Keratinocyte (primary cell): ENCODE measurements at regions not wholly inside any gene's neighbourhood (a gene's known extent, or its start where the extent isn't known, plus 50 kb on each side); places are given as distances from the start of the nearest gene placed in this dataset.
"Not testable (repeated sequence)": the region's sequence is repeated elsewhere in the genome, so short reads cannot be mapped to it uniquely, and the experiment has no call there.

ENCODE experiments used
- DNase-seq: peaks from one replicate; pipeline ENCODE4 v3.0.0-alpha.2; 2011; ENCODE audit warnings: low read depth, missing footprints, low spot score
- FAIRE-seq: peaks from 2 replicates; lab custom pipeline; 2011; peaks lifted over from hg19 to GRCh38; lab: Jason Lieb, UNC
- H2AFZ ChIP-seq: 2 replicates; pipeline ENCODE4 v1.6.0; 2012; ENCODE audit warnings: low read length, control low read depth, inconsistent platforms; ENCODE audit not compliant: control insufficient read depth
- H3K27ac ChIP-seq: 2 replicates; pipeline ENCODE4 v1.5.1; 2011; ENCODE audit warnings: low read length; ENCODE audit not compliant: control insufficient read depth, insufficient read depth
- H3K27me3 ChIP-seq: 3 replicates; pipeline ENCODE4 v1.6.0; 2011; ENCODE audit warnings: low read length; ENCODE audit not compliant: control insufficient read depth, insufficient read depth; ENCODE audit errors: extremely low read depth
- H3K36me3 ChIP-seq, 2 experiments: 2 replicates in 1 of 2; 3 replicates in 1 of 2; pipeline ENCODE4 v1.5.1; 2011; ENCODE audit warnings: low read length in 2 of 2, mild to moderate bottlenecking in 1 of 2; ENCODE audit not compliant: control insufficient read depth in 2 of 2, insufficient read depth in 2 of 2; ENCODE audit errors: extremely low read depth in 1 of 2
- H3K4me1 ChIP-seq: 3 replicates; pipeline ENCODE4 v1.5.1; 2011; ENCODE audit warnings: low read length; ENCODE audit not compliant: control insufficient read depth, insufficient read depth; ENCODE audit errors: extremely low read depth
- H3K4me2 ChIP-seq: 3 replicates; pipeline ENCODE4 v1.6.0; 2011; ENCODE audit warnings: low read depth, low read length; ENCODE audit not compliant: control insufficient read depth, insufficient read depth; ENCODE audit errors: extremely low read depth
- H3K4me3 ChIP-seq, 3 experiments: fragments of 200-600 bp in 1 of 3; sonication (generic) in 1 of 3; 2 replicates in 2 of 3; 3 replicates in 1 of 3; pipeline ENCODE4 v1.5.1; 2011 to 2016; ENCODE audit warnings: low read length in 3 of 3, mild to moderate bottlenecking in 3 of 3, control low read depth in 2 of 3, inconsistent platforms in 1 of 3, low read depth in 1 of 3, mixed read lengths in 1 of 3, mixed run types in 1 of 3, moderate library complexity in 1 of 3; ENCODE audit not compliant: control insufficient read depth in 2 of 3, insufficient read depth in 2 of 3; ENCODE audit errors: extremely low read depth in 1 of 3
- H3K79me2 ChIP-seq: 2 replicates; pipeline ENCODE4 v1.6.0; 2012; ENCODE audit warnings: low read length; ENCODE audit not compliant: control insufficient read depth, insufficient read depth
- H3K9ac ChIP-seq: 3 replicates; pipeline ENCODE4 v1.6.0; 2011; ENCODE audit warnings: low read length; ENCODE audit not compliant: control insufficient read depth, insufficient read depth; ENCODE audit errors: extremely low read depth
- H3K9me1 ChIP-seq: 3 replicates; pipeline ENCODE4 v1.6.0; 2011; ENCODE audit warnings: low read length; ENCODE audit not compliant: control insufficient read depth, insufficient read depth; ENCODE audit errors: extremely low read depth
- H3K9me3 ChIP-seq: 2 replicates; pipeline ENCODE4 v1.5.1; 2012; ENCODE audit warnings: low read depth, low read length; ENCODE audit not compliant: control insufficient read depth
- H4K20me1 ChIP-seq: 3 replicates; pipeline ENCODE4 v1.6.0; 2011; ENCODE audit warnings: low read length; ENCODE audit not compliant: control insufficient read depth, insufficient read depth; ENCODE audit errors: extremely low read depth
- CTCF ChIP-seq, 3 experiments: IDR thresholded peaks in 1 of 3; conservative IDR thresholded peaks in 1 of 3; optimal IDR thresholded peaks in 1 of 3; 2 replicates in 2 of 3; 3 replicates in 1 of 3; pipeline versions ENCODE3 to v1.5.1; 2011; ENCODE audit warnings: low read length in 3 of 3, mild to moderate bottlenecking in 3 of 3, moderate library complexity in 2 of 3, control low read depth in 1 of 3, inconsistent platforms in 1 of 3; ENCODE audit not compliant: insufficient read depth in 2 of 3; ENCODE audit errors: extremely low read depth in 1 of 3
- EZH2 ChIP-seq: IDR thresholded peaks from one replicate; pipeline ENCODE4 v1.6.1; 2012; ENCODE audit warnings: inconsistent platforms, mild to moderate bottlenecking, low read length, moderate library complexity
- dilution Hi-C: fragments of 300-500 bp; cut with MboI; formaldehyde crosslinking; loops from one replicate; pipeline ENCODE4 v1.7.0; 2020; ENCODE audit warnings: low sequenced_read_pairs; ENCODE audit not compliant: extremely low pct_ligation_motif_present

GRCh38 chr9:88916894-88917293 is 74.4 kb upstream of the S1PR3 start:
- Histone ChIP-seq H3K27me3 (no peaks in the 10 kb centered on the region), H3K4me3 (no peak overlapping the region), H3K9ac (no peak overlapping the region), H3K4me1 (no peaks in the 10 kb centered on the region), H3K79me2 (no peaks in the 10 kb centered on the region), H3K27ac (no peak overlapping the region), H4K20me1 (no peaks in the 10 kb centered on the region), H3K9me3 (no peaks in the 10 kb centered on the region), H2AFZ (no peak overlapping the region), H3K4me2 (no peak overlapping the region), H3K36me3 (no peaks in the 10 kb centered on the region), H3K9me1 (no peaks in the 10 kb centered on the region)
- DNase-seq (no peak), FAIRE-seq (no peak)
- dilution Hi-C loops: no loop called here
- TF ChIP-seq CTCF (optimal IDR thresholded peaks at IDR 0.05 in 1 of 3, IDR thresholded peaks at IDR 0.05 in 1 of 3, conservative IDR thresholded peaks at IDR 0.05 in 1 of 3; ENCODE audit: extremely low read depth in 1 of 3, insufficient read depth in 2 of 3, low read length in 3 of 3) (no peak), EZH2 (no peak)

- Histone ChIP-seq H3K27me3 (no peaks in the 10 kb centered on the region), H3K4me1 (no peaks in the 10 kb centered on the region), H3K9me3 (no peaks in the 10 kb centered on the region), H3K9me1 (no peaks in the 10 kb centered on the region), H4K20me1 (no peaks in the 10 kb centered on the region), H3K27ac (no peak overlapping the region), H2AFZ (no peak overlapping the region), H3K4me3 (no peak overlapping the region), H3K4me2 (no peak overlapping the region), H3K36me3 (no peaks in the 10 kb centered on the region), H3K9ac (no peak overlapping the region), H3K79me2 (no peaks in the 10 kb centered on the region)
- DNase-seq: no peak
- TF ChIP-seq CTCF (optimal IDR thresholded peaks at IDR 0.05 in 1 of 3, IDR thresholded peaks at IDR 0.05 in 1 of 3, conservative IDR thresholded peaks at IDR 0.05 in 1 of 3; ENCODE audit: extremely low read depth in 1 of 3, insufficient read depth in 2 of 3, low read length in 3 of 3) (no peak), EZH2 (no peak)
- dilution Hi-C loops: no loop called here
- FAIRE-seq: no peak
Observed at GRCh38 chr9:88917375-88917774, 73.9 kb upstream of the S1PR3 start.

- H4K20me1 ChIP-seq, DNase-seq: not testable (repeated sequence)
Observed at GRCh38 chr9:88918537-88918936, 72.7 kb upstream of the S1PR3 start.

More at GRCh38 chr9:88918537-88918936, 72.7 kb upstream of the S1PR3 start:
- H3K79me2 ChIP-seq, H3K36me3 ChIP-seq, H3K9ac ChIP-seq, FAIRE-seq, H3K4me3 ChIP-seq, H3K4me1 ChIP-seq, H2AFZ ChIP-seq, H3K27me3 ChIP-seq, H3K27ac ChIP-seq, dilution Hi-C loops, H3K9me3 ChIP-seq, H3K4me2 ChIP-seq, H3K9me1 ChIP-seq: not testable (repeated sequence)
